ENCODE measurements at regions not wholly inside any gene's neighbourhood (a gene's known extent, or its start where the extent isn't known, plus 50 kb on each side); places are given as distances from the start of the nearest gene placed in this dataset.

GRCh38 chr10:78363190-78363589 is 329.5 kb downstream of the RPS24 start:
- TF ChIP-seq POLR2A (IDR thresholded peaks at IDR 0.05) (no peak), CTCF (IDR thresholded peaks at IDR 0.05) (no peak)

Measured in testis (tissue), 2 donors.